Cardiac fibroblast (primary cell): ENCODE measurements at regions not wholly inside any gene's neighbourhood (a gene's known extent, or its start where the extent isn't known, plus 50 kb on each side); places are given as distances from the start of the nearest gene placed in this dataset.

Experiments used
- DNase-seq, 2 donors: peaks; one replicate each; pipeline versions ENCODE4 v3.0.0 to v3.0.0-alpha.2; 2010; ENCODE audit warnings: low read depth in 2 of 2
- H3K4me3 ChIP-seq, 2 donors: replicated peaks in 1 of 2; 1 replicate in 1 of 2; 2 replicates in 1 of 2; pipeline ENCODE4 v1.5.1; 2011; ENCODE audit warnings: low read depth in 2 of 2, low read length in 2 of 2, mild to moderate bottlenecking in 2 of 2, moderate library complexity in 1 of 2
- CTCF ChIP-seq: IDR thresholded peaks from one replicate; pipeline ENCODE4 v1.5.1; 2011; ENCODE audit warnings: low read depth, mild to moderate bottlenecking, low read length, inconsistent platforms

DNA sequence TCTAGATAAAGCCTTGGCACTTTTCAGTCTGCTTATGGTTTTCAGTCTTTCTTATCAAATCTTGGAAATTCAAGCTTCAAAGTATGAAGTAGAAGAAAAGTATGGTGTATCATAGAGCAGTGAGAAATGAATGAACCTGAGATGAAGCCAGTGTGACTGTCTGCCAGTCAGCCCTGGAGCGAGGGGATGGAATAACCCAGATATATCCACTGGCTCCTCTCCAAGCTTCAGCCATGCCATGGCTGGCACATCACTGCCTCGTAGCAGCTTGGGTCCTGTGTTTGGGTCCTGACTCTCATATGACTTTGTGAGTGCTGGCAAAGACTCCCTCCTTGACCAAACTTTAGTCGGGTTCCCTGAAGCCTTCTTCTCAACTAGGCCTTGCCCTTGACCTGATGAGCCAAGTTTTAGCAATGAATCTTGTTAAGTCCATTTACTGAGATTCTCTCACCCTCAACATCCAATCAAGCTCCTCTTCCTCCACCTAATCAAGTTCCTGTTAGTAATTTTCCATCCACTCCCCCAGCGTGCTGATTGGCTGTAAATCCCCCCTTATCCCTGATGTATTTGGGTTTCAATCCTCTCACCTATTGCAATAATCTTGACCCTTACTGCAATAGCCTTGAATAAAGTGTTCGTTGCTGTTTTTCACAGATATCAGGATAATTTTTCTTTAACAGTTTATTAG lies 62.5 kb upstream of the PRDX6 start:
- TF ChIP-seq CTCF, result no peak
- H3K4me3 ChIP-seq, result no peak overlapping the region
- DNase-seq, result no peak

DNA sequence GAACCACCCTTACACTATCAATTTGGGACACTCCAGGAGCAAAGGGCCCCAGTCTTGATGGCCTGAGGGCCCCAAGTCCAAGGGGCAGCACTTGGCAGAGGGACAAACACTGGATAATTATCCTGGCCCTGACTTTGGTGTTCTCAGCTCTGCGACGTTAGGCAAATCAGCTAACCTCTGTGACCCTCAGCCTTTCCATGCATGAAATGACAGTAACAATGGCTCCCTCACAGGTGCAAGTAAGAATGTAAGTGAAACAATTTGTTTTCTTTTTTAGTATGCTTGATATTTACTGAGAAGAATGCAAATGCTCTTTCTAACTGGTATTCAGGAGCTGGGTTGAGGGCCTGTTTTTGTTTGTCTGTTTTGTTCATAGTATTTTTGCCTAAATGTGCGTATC lies 61.6 kb upstream of the PRDX6 start:
- no peak for DNase-seq
- H3K4me3 ChIP-seq, result no peak overlapping the region
- no peak for TF ChIP-seq CTCF

- no peak overlapping the region for H3K4me3 ChIP-seq
- no peak for DNase-seq
- no peak for TF ChIP-seq CTCF
Observed at GRCh38 chr1:173415905-173416450, 61.2 kb upstream of the PRDX6 start.

DNA sequence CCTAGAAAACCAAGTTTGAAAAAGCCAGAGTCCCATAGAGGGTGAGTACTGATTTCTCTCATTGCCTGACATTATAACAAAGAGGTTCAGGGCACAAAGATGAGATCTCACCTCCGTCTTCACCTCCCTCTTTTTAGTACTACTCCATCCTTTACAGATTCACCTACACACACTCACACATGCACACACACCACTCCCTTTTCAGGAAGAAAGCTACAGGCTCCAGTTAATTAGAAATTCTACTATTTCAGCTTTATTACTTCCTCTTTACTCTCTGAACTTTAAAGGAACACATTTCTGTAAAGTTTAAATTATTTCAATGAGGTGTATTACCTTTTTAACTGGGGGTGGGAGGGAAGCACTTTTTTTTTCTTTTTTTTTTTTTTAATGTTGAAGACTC lies 59.6 kb upstream of the PRDX6 start:
- TF ChIP-seq CTCF, result no peak
- H3K4me3 ChIP-seq, result no peak overlapping the region
- no peak for DNase-seq

GRCh38 chr1:173418107-173418985 lies 58.8 kb upstream of the PRDX6 start:
- H3K4me3 ChIP-seq, result no peak overlapping the region
- no peak for DNase-seq
- no peak for TF ChIP-seq CTCF

DNA sequence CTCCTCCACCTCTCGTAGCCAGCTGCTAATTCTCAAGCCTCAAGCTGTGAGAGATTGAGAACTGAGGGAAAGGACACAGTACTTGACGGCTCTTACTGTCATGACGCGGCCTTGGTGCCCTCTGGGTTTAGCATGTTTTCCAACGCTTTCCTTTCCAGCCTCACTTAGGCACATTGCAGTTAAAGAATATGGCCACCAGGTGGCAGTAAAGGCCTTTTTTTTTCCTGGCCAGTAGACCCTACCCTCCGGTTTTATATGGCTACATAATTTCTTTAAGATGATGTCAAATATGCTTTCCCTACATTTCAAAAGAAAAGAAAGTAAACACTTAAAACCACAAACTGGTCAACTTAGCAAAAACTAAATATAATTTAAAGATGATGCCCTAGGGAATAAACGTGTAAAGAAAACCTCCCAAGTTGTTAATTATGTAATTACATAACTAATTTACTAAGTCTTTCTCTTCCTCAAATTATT lies 56.8 kb upstream of the PRDX6 start:
- DNase-seq, result peak; percentile 84 to 92
- no peak overlapping the region for H3K4me3 ChIP-seq
- TF ChIP-seq CTCF, result peak; percentile 64
